ENCODE measurements at regions not wholly inside any gene's neighbourhood (a gene's known extent, or its start where the extent isn't known, plus 50 kb on each side); places are given as distances from the start of the nearest gene placed in this dataset.
"Not testable (repeated sequence)": the region's sequence is repeated elsewhere in the genome, so short reads cannot be mapped to it uniquely, and the experiment has no call there.

- TF ChIP-seq POLR2A (IDR thresholded peaks at IDR 0.05; ENCODE audit: low read length) = no peak
- no peak for TF ChIP-seq GATA1 (IDR thresholded peaks at IDR 0.05; ENCODE audit: low read depth, low read length)
- DNase-seq = no peak
These were observed 118.9 kb upstream of the SFSWAP start for GRCh38 chr12:131591714-131592709.

- no peak for DNase-seq
These were observed 117.9 kb upstream of the SFSWAP start for GRCh38 chr12:131592972-131593371.

GRCh38 chr12:131593406-131593805 is 117.5 kb upstream of the SFSWAP start:
- TF ChIP-seq GATA1 (IDR thresholded peaks at IDR 0.05; ENCODE audit: low read depth, low read length) = no peak
- no peak for TF ChIP-seq POLR2A (IDR thresholded peaks at IDR 0.05; ENCODE audit: low read length)
- DNase-seq = no peak

More at GRCh38 chr12:131592972-131593371, 117.9 kb upstream of the SFSWAP start:
- no peak for TF ChIP-seq POLR2A (IDR thresholded peaks at IDR 0.05; ENCODE audit: low read length)
- TF ChIP-seq GATA1 (IDR thresholded peaks at IDR 0.05; ENCODE audit: low read depth, low read length) = no peak

GRCh38 chr12:131596115-131596514 is 114.8 kb upstream of the SFSWAP start:
- no peak for DNase-seq
- TF ChIP-seq GATA1 (IDR thresholded peaks at IDR 0.05; ENCODE audit: low read depth, low read length) (no peak), POLR2A (IDR thresholded peaks at IDR 0.05; ENCODE audit: low read length) (no peak)

- no peak for TF ChIP-seq POLR2A (IDR thresholded peaks at IDR 0.05; ENCODE audit: low read length)
- TF ChIP-seq GATA1 (IDR thresholded peaks at IDR 0.05; ENCODE audit: low read depth, low read length) = no peak
- no peak for DNase-seq
These were observed 113.6 kb upstream of the SFSWAP start for GRCh38 chr12:131597333-131597732.

- no peak for DNase-seq
- TF ChIP-seq POLR2A (IDR thresholded peaks at IDR 0.05; ENCODE audit: low read length) = no peak
- no peak for TF ChIP-seq GATA1 (IDR thresholded peaks at IDR 0.05; ENCODE audit: low read depth, low read length)
These were observed 112.2 kb upstream of the SFSWAP start for GRCh38 chr12:131598717-131599116.

GRCh38 chr12:131599190-131600159 is 111.4 kb upstream of the SFSWAP start:
- TF ChIP-seq GATA1 (IDR thresholded peaks at IDR 0.05; ENCODE audit: low read depth, low read length) = no peak
- no peak for TF ChIP-seq POLR2A (IDR thresholded peaks at IDR 0.05; ENCODE audit: low read length)
- no peak for DNase-seq

GRCh38 chr12:131600160-131600532 is 110.7 kb upstream of the SFSWAP start:
- no peak for DNase-seq
- TF ChIP-seq POLR2A (IDR thresholded peaks at IDR 0.05; ENCODE audit: low read length) (no peak), GATA1 (IDR thresholded peaks at IDR 0.05; ENCODE audit: low read depth, low read length) (no peak)

GRCh38 chr12:131601499-131601898 is 109.4 kb upstream of the SFSWAP start:
- DNase-seq = not testable (repeated sequence)

- no peak for TF ChIP-seq POLR2A (IDR thresholded peaks at IDR 0.05; ENCODE audit: low read length)
- no peak for TF ChIP-seq GATA1 (IDR thresholded peaks at IDR 0.05; ENCODE audit: low read depth, low read length)
- no peak for DNase-seq
These were observed 107.6 kb upstream of the SFSWAP start for GRCh38 chr12:131603106-131603938.

GRCh38 chr12:131603939-131604795 is 106.7 kb upstream of the SFSWAP start:
- TF ChIP-seq POLR2A (IDR thresholded peaks at IDR 0.05; ENCODE audit: low read length) = no peak
- TF ChIP-seq GATA1 (IDR thresholded peaks at IDR 0.05; ENCODE audit: low read depth, low read length) = no peak
- no peak for DNase-seq

- TF ChIP-seq POLR2A (IDR thresholded peaks at IDR 0.05; ENCODE audit: low read length) (no peak), GATA1 (IDR thresholded peaks at IDR 0.05; ENCODE audit: low read depth, low read length) (no peak)
- no peak for DNase-seq
These were observed 106.0 kb upstream of the SFSWAP start for GRCh38 chr12:131604859-131605258.
